Fibroblast of gingiva (primary cell): ENCODE measurements at regions not wholly inside any gene's neighbourhood (a gene's known extent, or its start where the extent isn't known, plus 50 kb on each side); places are given as distances from the start of the nearest gene placed in this dataset.
"Not testable (repeated sequence)": the region's sequence is repeated elsewhere in the genome, so short reads cannot be mapped to it uniquely, and the experiment has no call there.

Experiments used
- DNase-seq: peaks from one replicate; pipeline ENCODE4 v3.0.0-alpha.2; 2011; ENCODE audit warnings: low read depth

- no peak for DNase-seq
Observed at GRCh38 chr3:34109846-34110245, 311.4 kb downstream of the PDCD6IP start.

- no peak for DNase-seq
Observed at GRCh38 chr3:34111361-34111760, 312.9 kb downstream of the PDCD6IP start.

GRCh38 chr3:34112261-34112660, 313.8 kb downstream of the PDCD6IP start:
- not testable (repeated sequence) for DNase-seq

GRCh38 chr3:34131091-34131490, 332.7 kb downstream of the PDCD6IP start:
- DNase-seq, result no peak

GRCh38 chr3:34132069-34132692, 333.8 kb downstream of the PDCD6IP start:
- DNase-seq, result no peak

- no peak for DNase-seq
Observed at GRCh38 chr3:34139566-34139965, 341.1 kb downstream of the PDCD6IP start.

- DNase-seq, result peak; percentile 45
Observed at GRCh38 chr3:34140616-34141015, 342.2 kb downstream of the PDCD6IP start.

GRCh38 chr3:34141841-34142337, 343.5 kb downstream of the PDCD6IP start:
- no peak for DNase-seq

- no peak for DNase-seq
Observed at GRCh38 chr3:34145796-34146195, 347.4 kb downstream of the PDCD6IP start.

- no peak for DNase-seq
Observed at GRCh38 chr3:34146596-34146995, 348.2 kb downstream of the PDCD6IP start.

- DNase-seq, result no peak
Observed at GRCh38 chr3:34150992-34151391, 352.6 kb downstream of the PDCD6IP start.

GRCh38 chr3:34152656-34153055, 354.2 kb downstream of the PDCD6IP start:
- DNase-seq, result no peak

GRCh38 chr3:34155108-34155507, 356.7 kb downstream of the PDCD6IP start:
- DNase-seq, result no peak

- DNase-seq, result no peak
Observed at GRCh38 chr3:34155666-34156065, 357.2 kb downstream of the PDCD6IP start.

- DNase-seq, result no peak
Observed at GRCh38 chr3:34157491-34157890, 359.1 kb downstream of the PDCD6IP start.

GRCh38 chr3:34159613-34160420, 361.4 kb downstream of the PDCD6IP start:
- no peak for DNase-seq

GRCh38 chr3:34169636-34170035, 371.2 kb downstream of the PDCD6IP start:
- not testable (repeated sequence) for DNase-seq

- DNase-seq, result no peak
Observed at GRCh38 chr3:34174740-34175139, 376.3 kb downstream of the PDCD6IP start.

GRCh38 chr3:34175636-34176176, 377.3 kb downstream of the PDCD6IP start:
- DNase-seq, result no peak

GRCh38 chr3:34176723-34177122, 378.3 kb downstream of the PDCD6IP start:
- no peak for DNase-seq

- no peak for DNase-seq
Observed at GRCh38 chr3:34178415-34178814, 380.0 kb downstream of the PDCD6IP start.

GRCh38 chr3:34179716-34180115, 381.3 kb downstream of the PDCD6IP start:
- DNase-seq, result no peak

GRCh38 chr3:34180532-34180931, 382.1 kb downstream of the PDCD6IP start:
- no peak for DNase-seq
